NCI-H460 (cell line): ENCODE measurements at regions not wholly inside any gene's neighbourhood (a gene's known extent, or its start where the extent isn't known, plus 50 kb on each side); places are given as distances from the start of the nearest gene placed in this dataset.

ENCODE experiments used
- DNase-seq: peaks from one replicate; pipeline ENCODE4 v3.0.0-alpha.2; 2016; ENCODE audit warnings: low read depth; ENCODE audit errors: extremely low read depth

- DNase-seq: no peak
These were observed 72.0 kb upstream of the PDE10A start for GRCh38 chr6:165735065-165735464.

- no peak for DNase-seq
These were observed 70.4 kb upstream of the PDE10A start for GRCh38 chr6:165733489-165733791.

GRCh38 chr6:165732696-165733488, 69.9 kb upstream of the PDE10A start:
- DNase-seq: no peak

GRCh38 chr6:165729307-165729936, 66.4 kb upstream of the PDE10A start:
- peak; percentile 29 for DNase-seq

- DNase-seq: no peak
These were observed 65.2 kb upstream of the PDE10A start for GRCh38 chr6:165728216-165728615.

- DNase-seq: no peak
These were observed 63.9 kb upstream of the PDE10A start for GRCh38 chr6:165726965-165727381.

GRCh38 chr6:165726290-165726875, 63.3 kb upstream of the PDE10A start:
- DNase-seq: no peak

GRCh38 chr6:165725201-165725600, 62.2 kb upstream of the PDE10A start:
- DNase-seq: no peak

- DNase-seq: no peak
These were observed 60.3 kb upstream of the PDE10A start for GRCh38 chr6:165723326-165723725.

GRCh38 chr6:165722022-165722421, 59.0 kb upstream of the PDE10A start:
- DNase-seq: no peak

- no peak for DNase-seq
These were observed 58.3 kb upstream of the PDE10A start for GRCh38 chr6:165721356-165721755.

- DNase-seq: no peak
These were observed 55.5 kb upstream of the PDE10A start for GRCh38 chr6:165718491-165718891.

- no peak for DNase-seq
These were observed 54.9 kb upstream of the PDE10A start for GRCh38 chr6:165717732-165718465.

- DNase-seq: no peak
These were observed 53.8 kb upstream of the PDE10A start for GRCh38 chr6:165716886-165717285.

GRCh38 chr6:165715428-165715827, 52.4 kb upstream of the PDE10A start:
- DNase-seq: no peak

GRCh38 chr6:165714907-165715306, 51.9 kb upstream of the PDE10A start:
- no peak for DNase-seq

GRCh38 chr6:165713845-165714466, 50.9 kb upstream of the PDE10A start:
- DNase-seq: no peak
